ENCODE measurements at regions not wholly inside any gene's neighbourhood (a gene's known extent, or its start where the extent isn't known, plus 50 kb on each side); places are given as distances from the start of the nearest gene placed in this dataset.

DNA sequence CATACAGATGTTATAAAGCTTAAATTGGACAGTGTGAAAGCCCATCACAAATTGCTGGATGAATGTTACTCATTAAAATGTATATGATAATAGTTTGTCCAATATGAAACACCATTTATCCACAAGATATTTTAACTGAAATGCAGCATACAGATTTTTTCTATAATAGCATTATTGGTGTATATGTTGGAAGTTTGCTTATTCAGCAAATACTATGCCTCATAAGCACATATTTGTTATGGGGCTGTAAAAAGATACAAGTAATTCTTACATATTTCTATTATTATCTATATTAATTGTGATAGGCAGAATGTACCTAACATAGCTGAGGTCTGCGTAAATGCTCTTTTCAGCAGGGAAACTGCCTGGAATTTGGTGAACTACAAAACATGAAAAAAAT lies 790.5 kb downstream of the DIPK2A start:
- Mint-ChIP-seq H3K36me3 (ENCODE audit: low read depth) (no peaks in the 10 kb centered on the region), H3K9me3 (peaks cover 15% of the 10 kb centered on the region), H3K4me3 (no peak overlapping the region), H3K27me3 (ENCODE audit: insufficient read depth) (no peaks in the 10 kb centered on the region), H3K27ac (no peak overlapping the region), H3K4me1 (no peaks in the 10 kb centered on the region)
- H3K27ac ChIP-seq (ENCODE audit: low read depth, low read length), result no peak overlapping the region
- no peaks in the 10 kb centered on the region for H3K36me3 ChIP-seq (ENCODE audit: control insufficient read depth, insufficient read depth, low read length)
- no peaks in the 10 kb centered on the region for H3K4me1 ChIP-seq (ENCODE audit: control insufficient read depth, insufficient read depth, low read length)
- TF ChIP-seq, protein P1, sequence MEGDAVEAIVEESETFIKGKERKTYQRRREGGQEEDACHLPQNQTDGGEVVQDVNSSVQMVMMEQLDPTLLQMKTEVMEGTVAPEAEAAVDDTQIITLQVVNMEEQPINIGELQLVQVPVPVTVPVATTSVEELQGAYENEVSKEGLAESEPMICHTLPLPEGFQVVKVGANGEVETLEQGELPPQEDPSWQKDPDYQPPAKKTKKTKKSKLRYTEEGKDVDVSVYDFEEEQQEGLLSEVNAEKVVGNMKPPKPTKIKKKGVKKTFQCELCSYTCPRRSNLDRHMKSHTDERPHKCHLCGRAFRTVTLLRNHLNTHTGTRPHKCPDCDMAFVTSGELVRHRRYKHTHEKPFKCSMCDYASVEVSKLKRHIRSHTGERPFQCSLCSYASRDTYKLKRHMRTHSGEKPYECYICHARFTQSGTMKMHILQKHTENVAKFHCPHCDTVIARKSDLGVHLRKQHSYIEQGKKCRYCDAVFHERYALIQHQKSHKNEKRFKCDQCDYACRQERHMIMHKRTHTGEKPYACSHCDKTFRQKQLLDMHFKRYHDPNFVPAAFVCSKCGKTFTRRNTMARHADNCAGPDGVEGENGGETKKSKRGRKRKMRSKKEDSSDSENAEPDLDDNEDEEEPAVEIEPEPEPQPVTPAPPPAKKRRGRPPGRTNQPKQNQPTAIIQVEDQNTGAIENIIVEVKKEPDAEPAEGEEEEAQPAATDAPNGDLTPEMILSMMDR (conservative IDR thresholded peaks at IDR 0.05), result no peak
- no peak for DNase-seq
- H3K9me3 ChIP-seq (ENCODE audit: control insufficient read depth, low read length), result peaks cover 7% of the 10 kb centered on the region
- no peak overlapping the region for H3K4me3 ChIP-seq (ENCODE audit: low read length)
- H3K9ac ChIP-seq (ENCODE audit: extremely low read depth, low read length, poor library complexity, severe bottlenecking), result no peak overlapping the region
- WGBS, 2 experiments (ENCODE audit: insufficient coverage in 1 of 2, insufficient read length in 1 of 2), result 94 to 100% methylated on average over 1 of the region's 1 CpG
- no peaks in the 10 kb centered on the region for H3K27me3 ChIP-seq (ENCODE audit: control insufficient read depth, insufficient read depth, low read length, poor library complexity, severe bottlenecking)

DNA sequence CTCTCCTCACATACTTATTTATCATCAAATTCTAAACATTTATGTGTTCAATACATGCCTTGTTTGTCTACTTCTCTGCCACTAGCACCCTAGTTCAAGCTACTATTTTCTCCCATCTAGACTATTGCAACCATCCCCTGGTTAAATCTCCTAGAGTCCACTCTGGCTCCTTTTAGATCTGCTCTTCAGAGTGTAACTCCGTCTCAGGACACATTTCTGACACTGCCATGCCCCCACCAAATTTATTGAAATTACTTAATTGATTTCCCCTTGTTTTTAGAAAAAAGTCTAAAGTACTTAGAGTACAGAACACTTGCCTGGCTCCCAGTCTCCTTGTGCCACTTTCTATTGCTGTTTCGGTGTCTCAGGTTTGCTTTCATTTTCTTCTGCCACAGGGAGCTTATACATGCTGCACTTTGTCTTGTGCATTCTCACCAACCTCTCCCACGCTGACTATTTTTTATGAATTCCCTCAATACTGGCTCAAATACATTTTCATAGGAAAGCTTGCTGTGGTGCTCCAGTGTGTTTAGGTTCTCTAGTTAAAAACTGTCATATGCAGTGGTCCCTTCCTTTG lies 792.3 kb downstream of the DIPK2A start:
- Histone ChIP-seq H3K27me3 (ENCODE audit: control insufficient read depth, insufficient read depth, low read length, poor library complexity, severe bottlenecking) (no peaks in the 10 kb centered on the region), H3K4me1 (ENCODE audit: control insufficient read depth, insufficient read depth, low read length) (no peaks in the 10 kb centered on the region), H3K9me3 (ENCODE audit: control insufficient read depth, low read length) (no peaks in the 10 kb centered on the region), H3K9ac (ENCODE audit: extremely low read depth, low read length, poor library complexity, severe bottlenecking) (no peak overlapping the region), H3K36me3 (ENCODE audit: control insufficient read depth, insufficient read depth, low read length) (no peaks in the 10 kb centered on the region), H3K27ac (ENCODE audit: low read depth, low read length) (no peak overlapping the region), H3K4me3 (ENCODE audit: low read length) (no peak overlapping the region)
- H3K36me3 Mint-ChIP-seq (ENCODE audit: low read depth), result no peaks in the 10 kb centered on the region
- no peaks in the 10 kb centered on the region for H3K27me3 Mint-ChIP-seq (ENCODE audit: insufficient read depth)
- no peak overlapping the region for H3K4me3 Mint-ChIP-seq
- DNase-seq, result no peak
- no peak overlapping the region for H3K27ac Mint-ChIP-seq
- TF ChIP-seq, protein P1 (conservative IDR thresholded peaks at IDR 0.05), result no peak
- 89% methylated on average over 3 of the region's 3 CpGs; no CpG with 5 or more reads in 1 of the 2 experiments for WGBS, 2 experiments (ENCODE audit: insufficient coverage in 1 of 2, insufficient read length in 1 of 2)
- H3K4me1 Mint-ChIP-seq, result no peaks in the 10 kb centered on the region
- H3K9me3 Mint-ChIP-seq, result no peaks in the 10 kb centered on the region

GRCh38 chr3:144770281-144770680 lies 798.7 kb downstream of the DIPK2A start:
- WGBS, 2 experiments (ENCODE audit: insufficient coverage in 1 of 2, insufficient read length in 1 of 2), result 88 to 89% methylated on average over 1 of the region's 1 CpG
- no peak overlapping the region for H3K4me3 ChIP-seq (ENCODE audit: low read length)
- no peak overlapping the region for H3K9ac ChIP-seq (ENCODE audit: extremely low read depth, low read length, poor library complexity, severe bottlenecking)
- no peak overlapping the region for H3K27ac ChIP-seq (ENCODE audit: low read depth, low read length)
- Mint-ChIP-seq H3K4me1 (no peaks in the 10 kb centered on the region), H3K27ac (no peak overlapping the region), H3K36me3 (ENCODE audit: low read depth) (no peaks in the 10 kb centered on the region), H3K9me3 (no peaks in the 10 kb centered on the region), H3K27me3 (ENCODE audit: insufficient read depth) (no peaks in the 10 kb centered on the region), H3K4me3 (no peak overlapping the region)
- DNase-seq, result no peak
- TF ChIP-seq, protein P1 (conservative IDR thresholded peaks at IDR 0.05), result no peak
- H3K36me3 ChIP-seq (ENCODE audit: control insufficient read depth, insufficient read depth, low read length), result no peaks in the 10 kb centered on the region
- no peaks in the 10 kb centered on the region for H3K27me3 ChIP-seq (ENCODE audit: control insufficient read depth, insufficient read depth, low read length, poor library complexity, severe bottlenecking)
- no peaks in the 10 kb centered on the region for H3K9me3 ChIP-seq (ENCODE audit: control insufficient read depth, low read length)
- H3K4me1 ChIP-seq (ENCODE audit: control insufficient read depth, insufficient read depth, low read length), result no peaks in the 10 kb centered on the region
